Middle frontal gyrus (tissue), 1 donor: ENCODE measurements at regions not wholly inside any gene's neighbourhood (a gene's known extent, or its start where the extent isn't known, plus 50 kb on each side); places are given as distances from the start of the nearest gene placed in this dataset.

Experiments used
- DNase-seq: peaks from one replicate; pipeline ENCODE4 v3.0.0-alpha.2; 2015; ENCODE audit warnings: low spot score; ENCODE audit errors: extremely low spot score

- DNase-seq: no peak
Measured at GRCh38 chr2:200252265-200253067, 54.0 kb upstream of the SPATS2L start.

GRCh38 chr2:200253639-200254038 lies 52.9 kb upstream of the SPATS2L start:
- no peak for DNase-seq

DNA sequence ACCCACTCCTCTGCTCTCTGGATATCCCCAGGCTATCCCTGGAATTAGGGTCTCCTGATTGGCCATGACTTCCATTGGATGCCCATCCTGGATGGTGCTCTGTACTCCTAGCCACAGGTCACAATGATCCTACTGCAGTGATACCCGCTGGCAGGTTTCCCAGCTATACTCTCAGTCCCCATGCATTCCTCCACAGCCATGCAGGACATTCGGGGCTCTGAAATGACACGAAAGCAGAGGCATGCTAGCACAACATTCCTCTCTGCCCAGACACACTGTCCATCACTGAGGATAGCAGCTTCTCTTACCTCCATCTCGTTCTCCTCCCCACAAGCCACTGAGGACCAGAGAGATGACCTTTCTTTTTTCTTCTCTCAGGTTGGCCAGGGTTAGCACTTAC lies 51.7 kb upstream of the SPATS2L start:
- DNase-seq: no peak

- DNase-seq: no peak
Measured at GRCh38 chr2:200255549-200255948, 50.9 kb upstream of the SPATS2L start.
